ENCODE measurements at regions not wholly inside any gene's neighbourhood (a gene's known extent, or its start where the extent isn't known, plus 50 kb on each side); places are given as distances from the start of the nearest gene placed in this dataset.

- TF ChIP-seq CTCF (IDR thresholded peaks at IDR 0.05) (no peak), POLR2A (IDR thresholded peaks at IDR 0.05) (no peak)
Measured at GRCh38 chr10:22854935-22855421, 72.9 kb upstream of the ARMC3 start.
